ENCODE measurements at regions not wholly inside any gene's neighbourhood (a gene's known extent, or its start where the extent isn't known, plus 50 kb on each side); places are given as distances from the start of the nearest gene placed in this dataset.
"Not testable (repeated sequence)": the region's sequence is repeated elsewhere in the genome, so short reads cannot be mapped to it uniquely, and the experiment has no call there.

DNA sequence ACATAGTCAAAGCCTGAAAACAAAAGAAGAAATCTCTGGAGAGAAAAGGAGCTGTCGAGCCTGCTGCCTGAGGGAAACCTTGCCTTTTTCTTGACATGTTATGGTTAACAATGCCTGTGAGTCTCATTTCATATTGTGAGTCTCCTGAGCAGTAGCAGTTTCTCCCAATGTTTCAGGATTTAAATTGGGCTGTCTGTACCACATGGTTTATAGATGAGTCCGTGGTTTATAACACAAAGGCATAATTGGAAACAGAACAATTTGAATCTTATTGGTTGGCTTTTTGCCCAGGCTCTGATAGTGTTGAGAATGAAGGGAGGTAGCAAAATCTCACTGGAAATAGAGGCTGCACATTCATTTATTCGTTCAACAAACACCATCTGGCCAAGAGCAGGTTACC is 540.9 kb downstream of the RAB38 start:
- DNase-seq = no peak

DNA sequence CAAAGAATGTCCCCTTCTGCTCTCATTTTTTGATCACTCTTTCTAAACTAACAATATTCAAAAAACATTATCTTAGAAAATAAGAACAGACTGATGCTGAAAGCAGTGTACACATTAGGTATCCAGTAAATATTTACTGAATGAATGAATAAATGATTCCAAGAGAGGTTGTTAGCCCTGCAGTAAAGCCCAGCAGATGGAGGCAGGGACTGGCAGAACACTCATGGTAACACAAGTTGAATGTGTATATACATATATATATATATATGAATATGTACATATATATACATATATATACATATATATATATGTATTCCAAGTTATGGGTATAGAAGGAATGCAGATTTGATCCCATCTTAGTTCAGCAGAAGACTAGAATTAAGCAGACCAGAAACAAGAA is 546.3 kb downstream of the RAB38 start:
- no peak for DNase-seq

DNA sequence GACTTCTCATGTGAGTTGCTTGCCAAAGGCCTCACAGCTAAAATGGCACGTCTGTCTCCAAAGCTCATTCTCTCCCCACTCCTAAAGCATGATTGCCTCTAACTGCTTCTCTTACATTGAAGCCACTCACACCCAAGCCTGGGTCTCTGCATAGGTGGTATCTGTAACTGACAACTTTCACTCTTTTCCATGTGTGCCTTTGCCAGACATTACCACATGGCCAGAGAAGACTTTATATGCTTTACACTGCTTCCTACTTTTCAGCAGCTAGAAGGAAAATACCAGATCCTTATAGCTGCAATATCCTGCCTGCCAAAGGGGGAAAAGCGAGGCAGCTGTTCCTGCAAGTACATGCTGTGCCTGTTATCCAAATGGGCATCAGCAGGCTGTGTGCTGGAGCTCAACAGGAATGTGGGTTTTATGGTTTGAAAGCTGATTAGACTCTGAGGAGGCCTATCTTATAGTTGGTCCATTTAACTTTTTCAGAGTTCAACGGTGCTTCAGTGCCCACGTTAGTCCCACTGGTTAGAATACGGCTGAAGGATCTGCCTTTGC is 547.1 kb downstream of the RAB38 start:
- no peak for DNase-seq

DNA sequence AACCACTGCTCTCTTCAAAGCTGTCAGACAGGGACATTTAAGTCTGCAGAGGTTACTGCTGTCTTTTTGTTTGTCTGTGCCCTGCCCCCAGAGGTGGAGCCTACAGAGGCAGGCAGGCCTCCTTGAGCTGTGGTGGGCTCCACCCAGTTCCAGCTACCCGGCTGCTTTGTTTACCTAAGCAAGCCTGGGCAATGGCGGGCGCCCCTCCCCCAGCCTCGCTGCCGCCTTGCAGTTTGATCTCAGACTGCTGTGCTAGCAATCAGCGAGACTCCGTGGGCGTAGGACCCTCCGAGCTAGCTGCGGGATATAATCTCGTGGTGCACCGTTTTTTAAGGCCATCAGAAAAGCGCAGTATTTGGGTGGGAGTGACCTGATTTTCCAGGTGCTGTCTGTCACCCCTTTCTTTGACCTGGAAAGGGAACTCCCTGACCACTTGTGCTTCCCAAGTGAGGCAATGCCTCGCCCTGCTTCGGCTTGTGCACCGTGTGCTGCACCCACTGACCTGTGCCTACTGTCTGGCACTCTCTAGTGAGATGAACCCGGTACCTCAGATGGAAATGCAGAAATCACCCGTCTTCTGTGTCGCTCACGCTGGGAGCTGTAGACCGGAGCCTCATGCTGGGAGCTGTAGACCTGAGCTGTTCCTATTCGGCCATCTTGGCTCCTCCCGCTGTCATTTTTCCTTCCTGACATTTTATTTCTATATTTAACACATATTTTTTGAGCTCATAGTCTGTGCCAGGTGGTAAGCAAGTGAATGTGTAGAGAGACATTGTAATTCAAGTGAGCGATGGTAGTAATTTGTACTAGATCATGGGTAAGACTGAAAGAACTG is 551.5 kb downstream of the RAB38 start:
- not testable (repeated sequence) for DNase-seq

DNA sequence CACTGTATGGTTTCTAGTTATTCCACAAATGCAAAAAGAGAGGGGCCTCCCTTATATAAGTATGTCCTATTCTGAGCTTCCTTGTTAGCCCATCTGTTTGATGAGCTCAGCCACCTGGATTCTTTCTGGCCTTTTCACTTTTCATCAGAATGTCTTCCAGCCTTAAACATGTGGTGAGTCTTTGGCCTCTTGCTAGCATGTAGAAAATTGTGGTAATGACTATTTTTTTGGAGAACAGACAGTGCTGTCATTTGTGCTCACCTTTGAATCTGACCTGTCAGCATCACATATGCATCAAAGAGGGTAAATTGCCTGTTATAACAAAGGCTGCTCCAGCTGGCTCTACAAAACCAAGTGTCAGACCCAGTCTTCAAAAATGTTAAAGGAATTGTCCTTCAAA is 558.7 kb downstream of the RAB38 start:
- DNase-seq = no peak

DNA sequence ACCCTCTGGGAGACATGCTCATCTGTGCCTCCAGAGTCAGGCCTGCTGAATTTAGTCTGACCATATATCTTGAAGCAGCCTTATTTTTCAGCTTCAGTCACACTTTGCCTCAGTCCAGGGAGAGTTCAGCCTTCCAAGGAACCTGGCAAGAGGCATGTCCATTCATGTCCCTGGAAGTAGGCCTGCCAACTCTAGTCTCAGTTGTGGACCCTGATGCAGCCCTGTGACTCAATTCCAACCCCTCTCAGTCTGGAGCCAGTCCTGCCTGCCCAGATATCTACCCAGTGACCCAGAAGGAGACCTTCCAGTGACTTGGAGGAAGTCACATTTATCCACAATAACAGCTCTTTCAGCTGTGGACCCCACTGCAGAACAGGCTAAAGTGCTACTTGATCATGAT is 566.6 kb downstream of the TMEM135 start:
- DNase-seq = no peak

DNA sequence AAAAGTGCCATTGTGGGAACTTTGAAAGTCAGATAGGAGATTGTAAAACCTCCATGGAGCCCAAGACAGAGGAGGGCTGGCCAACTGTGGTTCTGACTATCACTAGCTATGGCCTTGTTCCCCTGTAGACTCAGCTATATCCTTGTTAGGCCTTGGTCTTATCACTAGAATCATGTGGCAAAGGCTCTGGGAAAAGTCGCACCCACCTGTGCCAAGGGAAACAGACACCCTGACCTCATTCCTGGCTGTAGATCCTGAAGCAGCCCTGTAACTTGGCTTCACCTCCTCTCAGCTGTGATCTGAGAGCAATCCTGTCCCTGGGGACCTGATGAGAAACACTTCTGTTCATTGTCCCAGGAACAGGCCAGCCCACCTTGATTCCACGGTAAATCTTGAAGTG is 566.2 kb downstream of the TMEM135 start:
- no peak for DNase-seq

DNA sequence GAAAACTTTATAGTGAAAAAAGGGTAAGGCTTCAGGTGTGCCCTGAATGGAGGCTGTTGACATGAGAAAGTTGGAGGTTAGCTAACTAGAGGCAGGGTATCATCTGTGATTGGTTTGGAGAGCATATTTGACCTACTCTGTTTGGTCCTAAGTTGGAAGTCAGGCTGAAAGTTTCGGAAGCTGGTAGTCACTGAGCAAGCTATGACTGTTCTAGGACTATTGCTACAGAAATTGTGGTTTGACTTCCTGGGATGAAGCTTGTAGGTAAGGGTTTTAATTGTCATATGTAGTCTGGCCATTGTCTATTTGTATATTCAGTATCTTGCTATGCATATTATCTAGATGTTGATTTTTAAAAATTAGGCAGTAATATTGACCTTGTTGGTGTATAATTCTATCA is 565.0 kb downstream of the TMEM135 start:
- DNase-seq = no peak

DNA sequence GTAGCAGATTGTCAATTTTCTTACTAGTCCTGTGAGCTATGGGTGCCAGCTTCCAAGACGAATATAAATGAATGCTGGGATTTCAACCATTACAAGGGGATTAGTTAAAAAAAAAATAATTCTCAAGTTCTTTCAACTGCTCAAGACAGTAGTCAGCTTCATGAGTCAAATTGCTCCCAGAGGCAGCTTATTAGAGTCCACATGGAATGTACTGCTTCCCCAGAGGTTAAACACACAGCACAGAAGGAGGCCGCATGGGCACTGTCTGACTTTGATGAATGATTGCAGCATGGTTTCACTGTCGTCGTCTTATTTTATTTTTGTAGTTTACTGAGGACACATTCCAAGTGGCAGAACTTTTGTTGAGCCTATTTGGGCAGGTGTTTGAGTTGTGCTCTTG is 563.2 kb downstream of the TMEM135 start:
- DNase-seq = no peak

DNA sequence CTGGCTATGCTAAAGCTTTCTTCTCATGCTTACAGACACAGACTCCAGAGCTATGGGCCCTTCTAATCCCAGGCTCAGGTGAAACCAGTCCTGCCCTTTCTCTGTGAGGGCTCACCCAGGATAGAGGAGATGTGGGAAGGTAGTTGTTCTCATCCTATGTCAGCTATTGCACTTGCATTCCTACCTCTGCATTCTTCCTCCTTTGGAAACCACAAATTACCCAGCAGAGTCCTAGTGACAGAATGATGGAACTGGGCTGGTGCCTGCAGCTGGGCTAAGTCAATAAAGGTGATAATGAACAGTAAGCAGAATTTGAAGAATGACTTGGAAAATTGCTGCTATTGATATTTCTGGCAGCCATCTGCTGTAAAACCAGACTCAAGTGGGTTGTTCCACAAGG is 560.0 kb downstream of the TMEM135 start:
- DNase-seq = no peak

DNA sequence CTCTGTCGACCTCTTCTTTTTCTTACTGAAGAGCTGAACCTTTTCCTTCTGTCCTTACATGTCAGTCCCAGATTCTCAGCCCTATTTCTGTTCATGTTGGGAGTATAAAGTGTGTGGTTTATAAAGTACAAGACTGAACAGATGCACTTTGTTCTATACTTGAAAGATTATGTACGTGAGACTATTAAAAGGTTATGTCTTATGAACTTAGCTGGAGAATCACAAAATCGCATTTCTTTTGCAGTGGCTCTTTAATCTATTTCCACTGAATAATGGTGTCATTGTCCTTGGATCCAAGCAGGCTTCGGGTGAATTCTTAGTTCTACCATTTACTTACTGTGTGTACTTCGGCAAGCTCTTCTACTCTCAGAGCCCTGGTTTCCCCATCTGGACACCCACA is 558.4 kb downstream of the TMEM135 start:
- DNase-seq = no peak

DNA sequence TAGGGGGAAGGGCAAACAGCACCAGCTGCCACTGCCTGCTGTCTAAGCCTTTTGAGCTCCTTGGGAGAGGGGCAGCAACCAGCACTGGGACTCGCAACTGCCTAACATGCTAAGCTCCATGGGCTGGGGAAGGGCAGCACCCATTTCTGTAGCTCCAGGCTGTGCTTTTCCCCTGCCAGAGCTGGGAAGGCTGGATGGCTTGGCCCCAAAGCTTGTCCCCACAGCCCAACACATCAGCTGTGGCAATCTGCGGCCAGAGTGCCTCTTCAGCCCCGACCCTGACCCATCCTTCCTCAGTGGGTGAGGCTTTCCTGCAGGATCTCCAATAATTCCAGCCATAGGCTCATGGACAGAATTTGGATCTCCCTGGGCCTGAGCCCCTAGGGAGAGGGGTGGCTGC is 551.3 kb downstream of the TMEM135 start:
- DNase-seq = no peak

DNA sequence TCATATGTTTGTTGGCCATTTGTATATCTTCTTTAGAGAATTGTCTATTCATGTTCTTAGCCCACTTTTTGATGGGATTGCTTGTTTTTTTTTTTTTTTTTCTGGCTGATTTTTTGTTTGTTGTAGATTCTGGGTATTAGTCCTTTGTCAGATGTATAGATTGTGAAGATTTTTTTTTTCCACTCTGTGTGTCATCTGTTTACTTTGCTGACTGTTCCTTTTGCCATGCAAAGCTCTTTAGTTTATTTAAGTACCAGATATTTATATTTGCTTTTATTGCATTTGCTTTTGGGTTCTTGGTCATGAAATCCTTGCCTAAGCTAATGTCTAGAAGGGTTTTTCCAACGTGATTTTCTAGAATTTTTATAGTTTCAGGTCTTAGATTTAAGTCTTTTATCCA is 547.9 kb downstream of the TMEM135 start:
- not testable (repeated sequence) for DNase-seq

DNA sequence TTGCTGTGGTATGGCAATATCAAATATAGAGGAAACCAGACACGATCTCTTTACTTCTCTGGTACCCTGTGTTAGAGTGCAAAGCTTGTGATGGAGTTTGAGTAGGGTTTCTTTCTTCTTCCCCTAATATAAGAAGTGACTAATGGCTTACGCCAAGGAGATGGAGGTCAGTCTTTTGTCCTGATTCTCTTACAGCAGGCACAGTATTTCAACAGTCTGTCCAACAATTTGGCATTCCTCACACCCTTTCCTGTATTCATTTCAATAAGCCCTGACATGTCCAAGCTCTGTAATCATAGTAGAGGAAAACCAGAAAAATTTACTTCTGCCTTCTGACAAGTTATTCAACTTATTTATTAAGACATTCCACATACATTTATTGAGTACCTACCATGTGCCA is 546.2 kb downstream of the TMEM135 start:
- no peak for DNase-seq

DNA sequence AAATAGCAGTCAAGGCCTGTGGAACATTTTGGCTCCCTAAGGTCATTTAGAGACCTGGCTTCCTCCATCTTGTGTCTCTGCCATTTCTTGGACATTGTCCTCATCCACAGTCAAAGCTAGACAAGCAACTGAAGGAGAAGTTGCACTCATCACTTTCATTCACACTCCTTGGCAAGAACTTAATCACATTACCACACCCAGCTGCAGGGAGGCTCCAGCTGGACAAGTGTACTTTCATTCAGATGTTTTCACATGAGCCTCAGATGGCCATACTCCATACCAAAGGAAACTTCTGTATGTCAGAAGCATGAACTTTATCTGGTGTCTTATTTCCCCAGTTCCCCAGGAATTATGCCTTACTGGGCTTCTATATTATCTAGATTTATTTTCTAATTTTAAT is 537.4 kb downstream of the TMEM135 start:
- DNase-seq = no peak

DNA sequence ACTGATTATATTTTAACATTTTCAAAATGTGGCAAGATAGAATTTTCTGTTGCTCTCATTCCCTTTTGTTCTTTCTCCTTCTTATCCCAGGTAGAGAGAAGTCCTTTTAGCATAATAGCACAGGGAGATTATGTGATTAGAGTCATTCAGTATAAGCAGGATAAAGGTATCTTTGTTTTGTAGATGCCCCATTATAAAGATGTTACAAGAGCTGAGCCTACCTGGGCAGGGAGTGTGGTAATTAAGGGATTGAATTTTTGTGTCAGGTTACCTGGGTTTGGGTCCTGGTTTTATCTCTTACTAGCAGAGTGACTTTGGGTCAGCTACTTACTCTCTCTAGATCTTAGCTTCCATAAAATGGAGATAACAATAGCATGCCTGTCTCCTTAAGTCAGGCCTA is 536.5 kb downstream of the TMEM135 start:
- DNase-seq = no peak

DNA sequence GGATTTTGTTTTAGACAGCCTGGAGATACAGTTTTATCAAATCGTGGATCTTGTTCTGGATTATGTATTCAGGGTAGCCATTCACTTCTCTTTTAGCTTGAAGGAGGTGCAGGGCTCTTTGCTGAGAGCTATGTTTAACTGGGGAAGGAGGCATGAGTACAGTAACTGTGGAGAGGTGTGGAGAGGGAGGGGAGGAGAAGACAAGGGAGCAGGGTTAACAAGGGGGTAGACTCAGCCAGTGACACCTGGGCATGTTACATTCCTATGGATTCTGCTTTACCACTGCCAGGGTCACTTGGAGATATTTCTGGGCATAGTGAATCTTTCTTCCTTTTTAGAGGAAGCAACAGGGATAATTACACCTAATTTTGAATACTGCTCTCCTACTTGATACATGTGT is 536.0 kb downstream of the TMEM135 start:
- DNase-seq = no peak

DNA sequence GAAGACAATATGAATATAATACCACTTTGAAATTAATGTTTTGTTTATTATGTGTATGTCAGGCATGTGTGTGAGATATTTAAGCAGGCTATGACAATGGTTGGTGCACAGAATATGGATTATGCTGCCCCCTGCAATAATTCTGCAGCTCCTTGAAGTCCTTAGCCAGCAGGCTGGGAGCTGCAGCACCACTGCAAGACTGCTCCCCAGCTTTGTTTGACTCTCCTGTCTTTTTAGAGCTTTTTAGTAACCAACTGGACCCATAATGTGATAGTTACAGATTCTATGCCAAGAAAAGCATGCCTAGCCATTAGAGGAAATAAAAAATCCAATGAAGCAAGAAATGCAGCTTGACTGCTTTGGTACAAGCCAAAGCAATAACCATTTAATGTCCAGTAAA is 535.1 kb downstream of the TMEM135 start:
- DNase-seq = no peak

DNA sequence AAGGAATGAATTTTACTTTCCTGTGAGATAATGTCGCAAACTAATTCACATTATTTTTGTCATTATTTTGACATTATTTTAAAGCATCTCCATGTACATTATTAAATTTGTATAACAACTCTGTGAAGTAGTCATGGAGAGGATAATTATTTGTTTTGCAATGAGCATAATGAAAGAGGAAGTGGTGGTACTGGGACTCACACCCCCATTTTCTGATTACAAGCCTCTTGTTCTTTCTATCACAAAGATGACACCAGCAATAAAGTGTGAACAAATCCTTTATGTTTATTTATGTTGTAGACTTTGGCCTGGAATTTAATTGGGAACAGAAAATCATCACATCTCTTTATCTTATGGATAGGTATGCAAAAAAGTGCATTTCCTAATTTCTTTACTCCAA is 522.6 kb downstream of the TMEM135 start:
- no peak for DNase-seq

DNA sequence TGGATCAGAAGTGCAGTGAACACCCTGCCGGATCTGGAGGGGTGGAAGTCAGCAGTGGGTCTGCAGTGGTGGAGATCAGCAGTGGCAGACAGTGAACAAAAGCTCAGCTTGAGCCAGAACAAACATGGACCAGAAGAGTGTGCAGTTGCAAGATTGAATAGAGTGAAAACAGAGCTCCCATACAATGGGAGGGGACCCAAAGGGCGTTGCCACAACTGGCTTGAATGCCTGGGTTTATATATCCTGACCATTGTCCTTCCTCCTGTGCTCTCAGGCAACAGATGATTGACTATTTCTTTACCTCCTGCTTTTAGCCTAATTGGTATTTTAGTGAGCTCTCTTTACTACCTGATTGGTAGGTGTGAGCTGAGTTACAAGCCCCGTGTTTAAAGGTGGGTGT is 522.1 kb downstream of the TMEM135 start:
- DNase-seq = not testable (repeated sequence)

DNA sequence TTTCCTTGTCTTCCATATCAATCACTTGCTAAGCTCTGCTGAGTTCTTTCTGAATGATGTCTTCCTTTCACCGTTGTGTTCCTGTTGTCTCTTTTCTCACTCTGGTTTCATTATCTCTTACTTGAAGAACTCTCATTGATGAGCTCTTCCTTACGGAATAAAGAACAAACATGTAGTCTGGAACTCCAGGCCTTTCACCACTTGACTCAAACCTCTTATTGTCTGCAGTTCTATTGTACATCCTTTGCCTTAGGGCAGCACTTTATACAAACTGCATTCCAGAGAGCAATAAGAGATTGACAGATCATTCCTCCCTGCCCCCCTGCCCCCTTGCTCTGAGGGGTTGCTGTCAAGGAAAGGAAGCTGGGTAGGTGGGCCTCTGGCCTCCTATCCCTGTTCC is 517.4 kb downstream of the TMEM135 start:
- no peak for DNase-seq

DNA sequence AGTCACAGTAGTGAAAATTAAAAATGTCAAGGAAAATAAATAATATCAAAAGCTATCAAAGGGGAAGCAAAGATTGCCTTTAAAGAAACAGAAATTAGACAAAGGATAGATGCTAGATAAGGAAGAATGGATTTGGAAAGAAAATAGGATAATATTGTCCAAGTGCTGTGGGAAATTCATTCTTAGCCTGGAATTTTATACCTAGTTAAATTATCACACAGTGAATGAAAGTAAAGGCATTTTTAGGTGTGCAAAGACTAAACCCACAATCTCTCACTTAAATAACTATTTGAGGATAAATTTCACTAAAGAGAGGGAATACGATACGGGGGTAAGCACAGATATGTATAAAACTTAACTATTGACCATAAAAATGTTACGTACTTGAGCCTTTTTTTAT is 511.1 kb downstream of the TMEM135 start:
- DNase-seq = no peak

DNA sequence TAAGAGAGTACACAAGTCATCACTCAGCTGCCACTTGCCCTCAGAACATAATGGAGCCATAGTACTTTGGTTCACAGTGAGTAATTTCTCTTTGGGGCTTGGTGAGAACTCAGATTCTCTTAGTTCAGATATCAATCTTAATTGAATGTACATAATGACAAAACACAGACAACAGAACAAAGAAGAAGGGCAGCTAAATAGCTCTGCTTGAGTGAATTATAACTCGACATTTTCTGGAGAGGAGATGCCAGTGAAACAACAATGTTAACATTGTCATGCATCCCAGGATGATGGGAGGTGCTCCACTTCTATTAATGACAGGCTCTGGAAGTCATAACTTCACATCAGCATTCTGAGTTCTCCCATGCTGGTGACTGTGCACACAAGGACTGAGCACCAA is 508.1 kb downstream of the TMEM135 start:
- no peak for DNase-seq

DNA sequence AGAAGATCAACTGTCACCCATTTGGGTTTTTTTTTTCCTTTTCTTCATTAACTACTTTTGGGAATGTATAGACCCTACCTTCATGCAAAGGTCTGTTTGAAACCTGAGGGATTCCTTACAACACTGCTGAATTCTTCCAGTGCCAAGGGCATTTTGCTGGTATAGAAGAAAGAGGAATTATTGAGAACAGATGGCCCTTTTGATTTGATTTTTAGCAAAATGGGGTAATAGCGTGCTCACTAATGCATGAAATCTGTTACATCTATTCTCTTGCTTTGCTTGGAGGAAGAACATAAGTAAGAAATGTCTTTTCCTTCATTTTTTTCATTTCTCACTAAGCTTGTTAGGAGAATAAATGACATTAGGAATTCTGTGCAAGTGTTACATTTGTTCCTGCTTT is 501.9 kb downstream of the TMEM135 start:
- no peak for DNase-seq

DNA sequence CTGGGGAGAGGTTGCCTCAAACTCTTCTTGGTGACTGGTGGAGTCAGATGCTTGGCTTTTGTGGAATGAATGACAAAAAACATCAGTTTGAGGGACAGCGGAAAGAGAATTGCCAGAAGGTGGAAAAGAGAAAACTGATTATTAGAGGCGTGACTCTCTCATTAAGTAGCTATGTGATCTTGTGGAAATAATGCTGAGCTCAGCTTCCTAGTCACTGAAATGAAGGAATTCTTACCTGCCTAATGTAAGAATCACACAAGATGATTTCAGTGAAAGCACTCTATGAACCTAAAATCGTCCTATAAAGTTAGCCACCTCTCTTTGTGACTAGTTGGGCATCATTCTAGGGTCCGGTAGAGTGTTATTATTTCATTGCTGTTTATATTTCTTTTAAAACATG is 498.8 kb downstream of the TMEM135 start:
- no peak for DNase-seq
